ENCODE measurements at regions not wholly inside any gene's neighbourhood (a gene's known extent, or its start where the extent isn't known, plus 50 kb on each side); places are given as distances from the start of the nearest gene placed in this dataset.

DNA sequence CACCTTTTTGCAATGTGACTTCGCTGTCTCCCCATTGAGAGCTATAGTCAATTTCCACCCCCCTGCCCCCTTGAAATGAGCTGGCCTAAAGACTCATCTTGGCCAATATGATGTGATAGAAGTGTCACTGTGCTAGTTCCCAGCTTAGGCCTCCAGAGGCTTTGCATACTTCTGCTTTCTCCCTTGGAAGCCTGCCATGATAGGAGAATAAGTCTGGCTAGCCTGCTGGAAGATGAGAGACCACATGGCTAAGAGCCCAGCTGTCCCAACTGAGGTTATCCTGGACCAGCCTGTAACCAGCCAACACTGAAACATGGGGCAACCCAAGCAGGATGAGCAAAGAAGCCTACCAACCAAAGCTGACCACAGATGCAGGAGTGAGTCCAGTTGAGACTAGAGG lies 196.9 kb downstream of the GRIN2B start:
- ATAC-seq (no peak), DNase-seq (ENCODE audit: low read depth, low spot score) (no peak)
- no TSS peak for BruUV-seq (replicated peaks)
- Histone ChIP-seq H3K27ac (ENCODE audit: low read depth, low read length) (no peak overlapping the region), H3K9me3 (ENCODE audit: control insufficient read depth in 1 of 2, insufficient read depth in 1 of 2, low read depth in 1 of 2, low read length in 2 of 2) (no peaks in the 10 kb centered on the region), H3K9ac (ENCODE audit: low read length) (no peak overlapping the region), H3K4me2 (ENCODE audit: low read length) (no peak overlapping the region), H3K4me3 (replicated peaks in 1 of 2; ENCODE audit: low read depth in 1 of 2, low read length in 2 of 2) (no peak overlapping the region), H3K27me3 (ENCODE audit: insufficient read depth, low read length) (no peaks in the 10 kb centered on the region), H2AFZ (ENCODE audit: low read depth, low read length, poor library complexity, severe bottlenecking) (no peak overlapping the region), H3K9me2 (ENCODE audit: insufficient read depth) (no peaks in the 10 kb centered on the region), H3K4me1 (ENCODE audit: control insufficient read depth in 1 of 2, insufficient read depth in 2 of 2, low read length in 2 of 2) (no peaks in the 10 kb centered on the region), H3K36me3 (ENCODE audit: control insufficient read depth in 1 of 2, insufficient read depth in 2 of 2, low read length in 2 of 2) (no peaks in the 10 kb centered on the region), H4K20me1 (ENCODE audit: insufficient read depth) (no peaks in the 10 kb centered on the region), H3K79me2 (ENCODE audit: insufficient read depth, low read length) (no peaks in the 10 kb centered on the region)
- intact Hi-C loops (cut with micrococcal nuclease): no loop called here
- no peak for TF ChIP-seq SP1 (IDR thresholded peaks at IDR 0.05; ENCODE audit: low read depth)
- TF ChIP-seq RAD21 (IDR thresholded peaks at IDR 0.05; ENCODE audit: low read depth): no peak
- no peak for TF ChIP-seq CEBPB (IDR thresholded peaks at IDR 0.05; ENCODE audit: low read depth)
- TF ChIP-seq ZFX (IDR thresholded peaks at IDR 0.05): no peak
- no peak for TF ChIP-seq FOSL1 (IDR thresholded peaks at IDR 0.05; ENCODE audit: low read depth)
- no peak for TF ChIP-seq ELF1 (IDR thresholded peaks at IDR 0.05; ENCODE audit: borderline replicate concordance, low read depth)
- TF ChIP-seq, protein P1, sequence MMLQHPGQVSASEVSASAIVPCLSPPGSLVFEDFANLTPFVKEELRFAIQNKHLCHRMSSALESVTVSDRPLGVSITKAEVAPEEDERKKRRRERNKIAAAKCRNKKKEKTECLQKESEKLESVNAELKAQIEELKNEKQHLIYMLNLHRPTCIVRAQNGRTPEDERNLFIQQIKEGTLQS (IDR thresholded peaks at IDR 0.05): no peak
- no peak for TF ChIP-seq EZH2phosphoT487 (IDR thresholded peaks at IDR 0.05; ENCODE audit: borderline replicate concordance)
- TF ChIP-seq CBX3 (IDR thresholded peaks at IDR 0.05; ENCODE audit: low read depth): no peak
- TF ChIP-seq EGR1 (IDR thresholded peaks at IDR 0.05; ENCODE audit: low read depth): no peak
- TF ChIP-seq JUND (IDR thresholded peaks at IDR 0.05): no peak
- TF ChIP-seq MAX (IDR thresholded peaks at IDR 0.05): no peak
- TF ChIP-seq SIN3A (IDR thresholded peaks at IDR 0.05; ENCODE audit: low read depth): no peak
- TF ChIP-seq REST (IDR thresholded peaks at IDR 0.05; ENCODE audit: low read depth): no peak
- TF ChIP-seq, protein P2, sequence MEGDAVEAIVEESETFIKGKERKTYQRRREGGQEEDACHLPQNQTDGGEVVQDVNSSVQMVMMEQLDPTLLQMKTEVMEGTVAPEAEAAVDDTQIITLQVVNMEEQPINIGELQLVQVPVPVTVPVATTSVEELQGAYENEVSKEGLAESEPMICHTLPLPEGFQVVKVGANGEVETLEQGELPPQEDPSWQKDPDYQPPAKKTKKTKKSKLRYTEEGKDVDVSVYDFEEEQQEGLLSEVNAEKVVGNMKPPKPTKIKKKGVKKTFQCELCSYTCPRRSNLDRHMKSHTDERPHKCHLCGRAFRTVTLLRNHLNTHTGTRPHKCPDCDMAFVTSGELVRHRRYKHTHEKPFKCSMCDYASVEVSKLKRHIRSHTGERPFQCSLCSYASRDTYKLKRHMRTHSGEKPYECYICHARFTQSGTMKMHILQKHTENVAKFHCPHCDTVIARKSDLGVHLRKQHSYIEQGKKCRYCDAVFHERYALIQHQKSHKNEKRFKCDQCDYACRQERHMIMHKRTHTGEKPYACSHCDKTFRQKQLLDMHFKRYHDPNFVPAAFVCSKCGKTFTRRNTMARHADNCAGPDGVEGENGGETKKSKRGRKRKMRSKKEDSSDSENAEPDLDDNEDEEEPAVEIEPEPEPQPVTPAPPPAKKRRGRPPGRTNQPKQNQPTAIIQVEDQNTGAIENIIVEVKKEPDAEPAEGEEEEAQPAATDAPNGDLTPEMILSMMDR (IDR thresholded peaks at IDR 0.05 in 2 of 3, conservative IDR thresholded peaks at IDR 0.05 in 1 of 3; ENCODE audit: borderline replicate concordance in 1 of 3, insufficient read depth in 1 of 3, low read depth in 2 of 3, low read length in 2 of 3): no peak
- TF ChIP-seq, protein P3, sequence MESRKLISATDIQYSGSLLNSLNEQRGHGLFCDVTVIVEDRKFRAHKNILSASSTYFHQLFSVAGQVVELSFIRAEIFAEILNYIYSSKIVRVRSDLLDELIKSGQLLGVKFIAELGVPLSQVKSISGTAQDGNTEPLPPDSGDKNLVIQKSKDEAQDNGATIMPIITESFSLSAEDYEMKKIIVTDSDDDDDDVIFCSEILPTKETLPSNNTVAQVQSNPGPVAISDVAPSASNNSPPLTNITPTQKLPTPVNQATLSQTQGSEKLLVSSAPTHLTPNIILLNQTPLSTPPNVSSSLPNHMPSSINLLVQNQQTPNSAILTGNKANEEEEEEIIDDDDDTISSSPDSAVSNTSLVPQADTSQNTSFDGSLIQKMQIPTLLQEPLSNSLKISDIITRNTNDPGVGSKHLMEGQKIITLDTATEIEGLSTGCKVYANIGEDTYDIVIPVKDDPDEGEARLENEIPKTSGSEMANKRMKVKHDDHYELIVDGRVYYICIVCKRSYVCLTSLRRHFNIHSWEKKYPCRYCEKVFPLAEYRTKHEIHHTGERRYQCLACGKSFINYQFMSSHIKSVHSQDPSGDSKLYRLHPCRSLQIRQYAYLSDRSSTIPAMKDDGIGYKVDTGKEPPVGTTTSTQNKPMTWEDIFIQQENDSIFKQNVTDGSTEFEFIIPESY (IDR thresholded peaks at IDR 0.05; ENCODE audit: extremely low read depth, insufficient replicate concordance, low read length): no peak
- TF ChIP-seq SRF (IDR thresholded peaks at IDR 0.05; ENCODE audit: low read depth): no peak
- no peak for TF ChIP-seq YY1 (IDR thresholded peaks at IDR 0.05; ENCODE audit: extremely low read depth, insufficient replicate concordance, low read depth, low read length)
- ChIA-PET RAD21 (ENCODE audit: low non-redundant PET in 1 of 2, low total read pairs in 2 of 2, uncharacterized antibody in 2 of 2, unreplicated experiment in 2 of 2) (no interaction called here), POLR2A (no interaction called here), CTCF (no interaction called here)

Measured in HCT116 (cell line).